Activated CD4-positive, alpha-beta memory T cell treated with anti-CD3 and anti-CD28 coated beads for 36 hours (primary cell): ENCODE measurements at regions not wholly inside any gene's neighbourhood (a gene's known extent, or its start where the extent isn't known, plus 50 kb on each side); places are given as distances from the start of the nearest gene placed in this dataset.

Experiments used
- CTCF ChIA-PET: fragments of 350-600 bp; sonication (Branson Sonifier 250); formaldehyde crosslinking; loops from one replicate; lab custom pipeline; 2021; ENCODE audit warnings: antibody characterized with exemption, inconsistent platforms; lab: Charles Lee
- POLR2A ChIA-PET: fragments of 350-600 bp; sonication (Branson Sonifier 250); formaldehyde crosslinking; loops from one replicate; lab custom pipeline; 2021; ENCODE audit warnings: antibody characterized with exemption; lab: Charles Lee
- DNase-seq: peaks from one replicate; pipeline ENCODE4 v3.0.0-alpha.2; 2020
- H3K27ac Mint-ChIP-seq: one replicate; pipeline ENCODE4 v1.8.0; 2021; ENCODE audit warnings: mixed read lengths
- H3K27me3 Mint-ChIP-seq: one replicate; pipeline ENCODE4 v1.8.0; 2021; ENCODE audit warnings: mixed read lengths
- H3K36me3 Mint-ChIP-seq: one replicate; pipeline ENCODE4 v1.8.0; 2021; ENCODE audit warnings: mixed read lengths
- H3K4me1 Mint-ChIP-seq: one replicate; pipeline ENCODE4 v1.8.0; 2021; ENCODE audit warnings: low read depth, mixed read lengths
- H3K4me3 Mint-ChIP-seq: one replicate; pipeline ENCODE4 v1.8.0; 2021; ENCODE audit warnings: mild to moderate bottlenecking, mixed read lengths
- H3K9me3 Mint-ChIP-seq: one replicate; pipeline ENCODE4 v1.8.0; 2021; ENCODE audit warnings: mixed read lengths
- intact Hi-C: fragments of 100-400 bp; cut with micrococcal nuclease; formaldehyde crosslinking; loops from one replicate; pipeline ENCODE4 v1.15.1; 2023

GRCh38 chr20:23257848-23258746 lies 92.5 kb upstream of the NXT1 start:
- Mint-ChIP-seq H3K27me3 (peaks cover 6% of the 10 kb centered on the region), H3K9me3 (no peaks in the 10 kb centered on the region), H3K4me1 (no peaks in the 10 kb centered on the region), H3K27ac (no peak overlapping the region), H3K4me3 (no peak overlapping the region), H3K36me3 (no peaks in the 10 kb centered on the region)
- intact Hi-C loops, result no loop called here
- CTCF ChIA-PET, result interaction anchor here (0.7 to 1.1 kb wide), 2 partner anchors 23 to 162 kb away, joined by 3 to 4 read pairs; no protein-coding TSS in a partner anchor
- DNase-seq, result no peak
- POLR2A ChIA-PET, result no interaction called here

- H3K4me1 Mint-ChIP-seq, result no peaks in the 10 kb centered on the region
- intact Hi-C loops, result no loop called here
- H3K27ac Mint-ChIP-seq, result no peak overlapping the region
- H3K36me3 Mint-ChIP-seq, result no peaks in the 10 kb centered on the region
- H3K4me3 Mint-ChIP-seq, result no peak overlapping the region
- H3K9me3 Mint-ChIP-seq, result no peaks in the 10 kb centered on the region
- ChIA-PET CTCF (no interaction called here), POLR2A (no interaction called here)
- DNase-seq, result no peak
- peaks cover 7% of the 10 kb centered on the region for H3K27me3 Mint-ChIP-seq
Measured at GRCh38 chr20:23257106-23257761, 93.4 kb upstream of the NXT1 start.

GRCh38 chr20:23255716-23256385 lies 94.7 kb upstream of the NXT1 start:
- H3K4me1 Mint-ChIP-seq, result no peaks in the 10 kb centered on the region
- no peak overlapping the region for H3K27ac Mint-ChIP-seq
- no peaks in the 10 kb centered on the region for H3K9me3 Mint-ChIP-seq
- POLR2A ChIA-PET, result no interaction called here
- intact Hi-C loops, result no loop called here
- DNase-seq, result no peak
- H3K27me3 Mint-ChIP-seq, result peaks cover 9% of the 10 kb centered on the region
- H3K4me3 Mint-ChIP-seq, result no peak overlapping the region
- CTCF ChIA-PET, result no interaction called here
- H3K36me3 Mint-ChIP-seq, result no peaks in the 10 kb centered on the region

- H3K27ac Mint-ChIP-seq, result no peak overlapping the region
- intact Hi-C loops, result no loop called here
Measured at GRCh38 chr20:23255106-23255505, 95.5 kb upstream of the NXT1 start.

GRCh38 chr20:23254505-23254904 lies 96.1 kb upstream of the NXT1 start:
- intact Hi-C loops, result no loop called here
- Mint-ChIP-seq H3K9me3 (no peaks in the 10 kb centered on the region), H3K36me3 (no peaks in the 10 kb centered on the region), H3K27ac (no peak overlapping the region), H3K4me1 (no peaks in the 10 kb centered on the region), H3K27me3 (peaks cover 9% of the 10 kb centered on the region), H3K4me3 (no peak overlapping the region)
- no peak for DNase-seq
- ChIA-PET CTCF (no interaction called here), POLR2A (no interaction called here)

More at GRCh38 chr20:23255106-23255505, 95.5 kb upstream of the NXT1 start:
- H3K27me3 Mint-ChIP-seq, result peaks cover 9% of the 10 kb centered on the region
- ChIA-PET POLR2A (no interaction called here), CTCF (no interaction called here)
- no peaks in the 10 kb centered on the region for H3K36me3 Mint-ChIP-seq
- H3K4me3 Mint-ChIP-seq, result no peak overlapping the region
- DNase-seq, result no peak
- H3K4me1 Mint-ChIP-seq, result no peaks in the 10 kb centered on the region
- H3K9me3 Mint-ChIP-seq, result no peaks in the 10 kb centered on the region

DNA sequence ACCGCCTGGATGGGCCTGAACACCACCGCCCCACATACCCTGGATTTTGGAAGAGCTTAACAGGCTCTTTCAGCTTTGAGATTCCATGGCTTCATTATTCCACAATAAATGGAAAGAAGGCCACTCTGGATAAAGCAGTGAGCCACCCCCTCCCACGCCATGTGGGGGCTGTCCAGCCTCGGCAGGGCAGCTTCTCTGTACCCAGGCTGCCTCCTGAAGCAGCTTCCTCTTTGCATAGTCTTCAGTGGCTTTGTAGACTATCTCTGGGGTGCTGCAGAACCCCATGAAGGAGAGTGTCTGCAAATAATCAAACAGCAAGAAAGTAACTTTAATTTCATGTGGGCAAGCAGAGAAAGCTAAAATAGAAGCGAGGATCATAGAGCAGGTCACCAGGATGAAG lies 96.6 kb upstream of the NXT1 start:
- Mint-ChIP-seq H3K9me3 (no peaks in the 10 kb centered on the region), H3K4me3 (no peak overlapping the region), H3K36me3 (no peaks in the 10 kb centered on the region), H3K27me3 (peaks cover 9% of the 10 kb centered on the region), H3K4me1 (no peaks in the 10 kb centered on the region), H3K27ac (no peak overlapping the region)
- intact Hi-C loops, result no loop called here
- ChIA-PET CTCF (no interaction called here), POLR2A (no interaction called here)
- DNase-seq, result no peak

DNA sequence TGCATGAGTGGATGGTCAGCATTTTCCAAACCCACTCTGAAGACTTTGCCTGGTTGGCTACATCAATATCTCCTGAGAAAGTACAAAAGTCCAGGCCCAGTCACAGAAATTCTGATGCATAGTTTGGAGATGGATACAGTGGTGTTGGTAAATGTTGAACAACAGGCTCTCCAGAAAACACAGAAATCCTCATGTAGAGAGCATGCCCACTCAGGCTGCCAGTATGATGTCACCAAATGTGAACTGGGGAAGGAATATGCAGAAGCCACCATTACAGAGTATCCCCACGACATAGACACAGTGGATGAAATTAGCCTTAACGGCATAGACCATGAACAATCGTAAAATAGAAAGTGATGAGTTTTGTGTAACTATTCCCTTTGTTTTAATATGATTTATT lies 97.1 kb upstream of the NXT1 start:
- intact Hi-C loops, result no loop called here
- H3K36me3 Mint-ChIP-seq, result no peaks in the 10 kb centered on the region

DNA sequence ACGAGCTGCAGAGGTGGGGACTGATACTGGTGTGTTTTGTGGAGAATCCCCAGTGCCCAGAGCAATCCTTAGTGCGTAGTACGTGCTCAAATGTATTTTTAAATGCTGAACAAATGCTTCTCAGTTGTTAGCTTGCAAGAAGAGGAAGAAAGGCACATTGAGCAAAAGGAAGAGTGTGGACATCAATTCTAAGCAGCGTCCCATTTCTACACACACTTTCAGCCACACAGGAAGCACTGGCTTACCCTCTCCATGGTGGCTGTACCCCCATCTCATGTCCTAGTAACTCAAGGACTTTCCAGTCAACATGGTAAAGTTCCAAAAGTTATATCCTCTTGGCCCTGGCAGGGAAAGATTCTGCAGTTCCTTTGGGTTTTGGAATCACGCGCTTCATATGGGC lies 98.8 kb upstream of the NXT1 start:
- Mint-ChIP-seq H3K9me3 (no peaks in the 10 kb centered on the region), H3K27me3 (peaks cover 9% of the 10 kb centered on the region), H3K4me3 (no peak overlapping the region), H3K27ac (no peak overlapping the region), H3K4me1 (no peaks in the 10 kb centered on the region), H3K36me3 (no peaks in the 10 kb centered on the region)
- no peak for DNase-seq
- ChIA-PET CTCF (no interaction called here), POLR2A (no interaction called here)
- intact Hi-C loops, result no loop called here

More for the DNA sequence above, 97.1 kb upstream of the NXT1 start:
- Mint-ChIP-seq H3K4me3 (no peak overlapping the region), H3K27ac (no peak overlapping the region), H3K9me3 (no peaks in the 10 kb centered on the region), H3K4me1 (no peaks in the 10 kb centered on the region), H3K27me3 (peaks cover 9% of the 10 kb centered on the region)
- POLR2A ChIA-PET, result no interaction called here
- no peak for DNase-seq
- CTCF ChIA-PET, result no interaction called here

- Mint-ChIP-seq H3K36me3 (no peaks in the 10 kb centered on the region), H3K27ac (no peak overlapping the region), H3K4me3 (no peak overlapping the region), H3K4me1 (no peaks in the 10 kb centered on the region), H3K9me3 (no peaks in the 10 kb centered on the region), H3K27me3 (peaks cover 6% of the 10 kb centered on the region)
- POLR2A ChIA-PET, result no interaction called here
- no peak for DNase-seq
- intact Hi-C loops, result no loop called here
- CTCF ChIA-PET, result no interaction called here
Measured at GRCh38 chr20:23249541-23249940, 101.0 kb upstream of the NXT1 start.

DNA sequence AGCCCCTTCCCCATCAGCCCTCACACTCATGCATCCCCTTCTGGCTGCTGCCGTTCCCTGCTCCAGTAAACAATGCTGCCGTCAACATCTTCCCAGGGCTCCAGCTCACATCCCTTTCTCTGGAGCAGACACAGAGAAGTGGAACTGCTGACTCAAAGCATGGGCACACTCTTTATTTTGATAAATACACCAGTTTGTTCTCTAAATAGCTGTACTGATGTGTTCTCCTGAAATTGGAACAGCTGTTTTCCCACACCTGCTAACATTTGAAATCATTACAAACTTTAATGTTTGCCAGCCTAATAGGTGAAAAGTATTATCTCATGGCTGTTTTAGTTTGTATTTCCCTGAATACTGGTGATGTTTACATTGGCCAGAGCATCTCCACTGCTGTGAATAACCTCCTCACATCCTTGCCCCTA lies 102.1 kb upstream of the NXT1 start:
- DNase-seq, result no peak
- no peak overlapping the region for H3K27ac Mint-ChIP-seq
- CTCF ChIA-PET, result no interaction called here
- H3K36me3 Mint-ChIP-seq, result no peaks in the 10 kb centered on the region
- H3K4me1 Mint-ChIP-seq, result no peaks in the 10 kb centered on the region
- H3K4me3 Mint-ChIP-seq, result no peak overlapping the region
- intact Hi-C loops, result no loop called here
- POLR2A ChIA-PET, result no interaction called here
- no peaks in the 10 kb centered on the region for H3K9me3 Mint-ChIP-seq
- H3K27me3 Mint-ChIP-seq, result peaks cover 3% of the 10 kb centered on the region

GRCh38 chr20:23246717-23247664 lies 103.6 kb upstream of the NXT1 start:
- H3K4me1 Mint-ChIP-seq, result no peaks in the 10 kb centered on the region
- H3K4me3 Mint-ChIP-seq, result no peak overlapping the region
- DNase-seq, result no peak
- H3K27me3 Mint-ChIP-seq, result peaks cover 2% of the 10 kb centered on the region
- intact Hi-C loops, result no loop called here
- POLR2A ChIA-PET, result no interaction called here
- H3K27ac Mint-ChIP-seq, result no peak overlapping the region
- H3K9me3 Mint-ChIP-seq, result no peaks in the 10 kb centered on the region
- no peaks in the 10 kb centered on the region for H3K36me3 Mint-ChIP-seq
- CTCF ChIA-PET, result no interaction called here
